ENCODE measurements at regions not wholly inside any gene's neighbourhood (a gene's known extent, or its start where the extent isn't known, plus 50 kb on each side); places are given as distances from the start of the nearest gene placed in this dataset.

DNA sequence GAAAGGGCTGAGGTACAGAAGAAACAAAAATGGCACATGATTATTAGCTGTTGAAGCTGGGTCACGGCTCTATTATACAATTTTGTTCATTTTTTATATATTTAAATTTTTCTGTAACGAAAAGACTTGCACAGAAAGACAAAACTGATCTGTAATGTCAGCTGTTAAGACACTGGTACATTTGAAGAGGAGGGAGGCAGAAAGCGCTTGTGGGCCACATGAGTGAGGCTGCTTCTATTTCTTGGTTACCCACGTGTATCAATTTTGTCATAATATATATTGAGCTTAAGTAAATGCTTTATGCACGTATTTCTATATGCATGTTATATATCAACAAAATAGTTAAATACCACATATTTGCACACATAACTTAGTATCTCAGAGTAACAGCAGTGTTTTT, 151.8 kb upstream of the KCNJ18 start:
- TF ChIP-seq POLR2AphosphoS5 (IDR thresholded peaks at IDR 0.05; ENCODE audit: low read depth, low read length): no peak
- TF ChIP-seq, protein P1, sequence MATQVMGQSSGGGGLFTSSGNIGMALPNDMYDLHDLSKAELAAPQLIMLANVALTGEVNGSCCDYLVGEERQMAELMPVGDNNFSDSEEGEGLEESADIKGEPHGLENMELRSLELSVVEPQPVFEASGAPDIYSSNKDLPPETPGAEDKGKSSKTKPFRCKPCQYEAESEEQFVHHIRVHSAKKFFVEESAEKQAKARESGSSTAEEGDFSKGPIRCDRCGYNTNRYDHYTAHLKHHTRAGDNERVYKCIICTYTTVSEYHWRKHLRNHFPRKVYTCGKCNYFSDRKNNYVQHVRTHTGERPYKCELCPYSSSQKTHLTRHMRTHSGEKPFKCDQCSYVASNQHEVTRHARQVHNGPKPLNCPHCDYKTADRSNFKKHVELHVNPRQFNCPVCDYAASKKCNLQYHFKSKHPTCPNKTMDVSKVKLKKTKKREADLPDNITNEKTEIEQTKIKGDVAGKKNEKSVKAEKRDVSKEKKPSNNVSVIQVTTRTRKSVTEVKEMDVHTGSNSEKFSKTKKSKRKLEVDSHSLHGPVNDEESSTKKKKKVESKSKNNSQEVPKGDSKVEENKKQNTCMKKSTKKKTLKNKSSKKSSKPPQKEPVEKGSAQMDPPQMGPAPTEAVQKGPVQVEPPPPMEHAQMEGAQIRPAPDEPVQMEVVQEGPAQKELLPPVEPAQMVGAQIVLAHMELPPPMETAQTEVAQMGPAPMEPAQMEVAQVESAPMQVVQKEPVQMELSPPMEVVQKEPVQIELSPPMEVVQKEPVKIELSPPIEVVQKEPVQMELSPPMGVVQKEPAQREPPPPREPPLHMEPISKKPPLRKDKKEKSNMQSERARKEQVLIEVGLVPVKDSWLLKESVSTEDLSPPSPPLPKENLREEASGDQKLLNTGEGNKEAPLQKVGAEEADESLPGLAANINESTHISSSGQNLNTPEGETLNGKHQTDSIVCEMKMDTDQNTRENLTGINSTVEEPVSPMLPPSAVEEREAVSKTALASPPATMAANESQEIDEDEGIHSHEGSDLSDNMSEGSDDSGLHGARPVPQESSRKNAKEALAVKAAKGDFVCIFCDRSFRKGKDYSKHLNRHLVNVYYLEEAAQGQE (IDR thresholded peaks at IDR 0.05; ENCODE audit: insufficient read depth in 1 of 2, low read depth in 2 of 2, low read length in 2 of 2): no peak
- TF ChIP-seq TAF1 (IDR thresholded peaks at IDR 0.05; ENCODE audit: borderline replicate concordance, insufficient read depth, low read length): no peak
- no peak for TF ChIP-seq SIN3A (IDR thresholded peaks at IDR 0.05; ENCODE audit: borderline replicate concordance, insufficient read depth, low read length)
- TF ChIP-seq FOXP2 (optimal IDR thresholded peaks at IDR 0.05; ENCODE audit: borderline replicate concordance, extremely low read depth, extremely low read length, insufficient read depth): no peak
